Glutamatergic neuron (in vitro differentiated cells): ENCODE measurements at regions not wholly inside any gene's neighbourhood (a gene's known extent, or its start where the extent isn't known, plus 50 kb on each side); places are given as distances from the start of the nearest gene placed in this dataset.

Experiments
- DNase-seq: peaks from one replicate; pipeline ENCODE4 v3.0.0; 2022
- H3K27ac Mint-ChIP-seq: one replicate; pipeline ENCODE4 v1.8.0; 2020; ENCODE audit warnings: mild to moderate bottlenecking, mixed read lengths, inconsistent platforms; ENCODE audit not compliant: unreplicated experiment
- H3K27me3 Mint-ChIP-seq: one replicate; pipeline ENCODE4 v1.8.0; 2020; ENCODE audit warnings: mild to moderate bottlenecking, moderate library complexity, mixed read lengths, inconsistent platforms; ENCODE audit not compliant: unreplicated experiment
- H3K36me3 Mint-ChIP-seq: one replicate; pipeline ENCODE4 v1.8.0; 2020; ENCODE audit warnings: mild to moderate bottlenecking, mixed read lengths, inconsistent platforms; ENCODE audit not compliant: unreplicated experiment
- H3K4me1 Mint-ChIP-seq: one replicate; pipeline ENCODE4 v1.8.0; 2020; ENCODE audit warnings: mild to moderate bottlenecking, low read depth, mixed read lengths, inconsistent platforms; ENCODE audit not compliant: unreplicated experiment
- H3K4me3 Mint-ChIP-seq: one replicate; pipeline ENCODE4 v1.8.0; 2020; ENCODE audit warnings: mild to moderate bottlenecking, mixed read lengths, inconsistent platforms; ENCODE audit not compliant: unreplicated experiment
- H3K9me3 Mint-ChIP-seq: one replicate; pipeline ENCODE4 v1.8.0; 2020; ENCODE audit warnings: mild to moderate bottlenecking, moderate library complexity, mixed read lengths, inconsistent platforms; ENCODE audit not compliant: unreplicated experiment
- TF ChIP-seq, protein P1 (sequence below): fragments of 200-600 bp; sonication (generic); IDR thresholded peaks from one replicate; pipeline ENCODE4 v1.5.0; 2021; ENCODE audit not compliant: partially characterized antibody, unreplicated experiment

DNA sequence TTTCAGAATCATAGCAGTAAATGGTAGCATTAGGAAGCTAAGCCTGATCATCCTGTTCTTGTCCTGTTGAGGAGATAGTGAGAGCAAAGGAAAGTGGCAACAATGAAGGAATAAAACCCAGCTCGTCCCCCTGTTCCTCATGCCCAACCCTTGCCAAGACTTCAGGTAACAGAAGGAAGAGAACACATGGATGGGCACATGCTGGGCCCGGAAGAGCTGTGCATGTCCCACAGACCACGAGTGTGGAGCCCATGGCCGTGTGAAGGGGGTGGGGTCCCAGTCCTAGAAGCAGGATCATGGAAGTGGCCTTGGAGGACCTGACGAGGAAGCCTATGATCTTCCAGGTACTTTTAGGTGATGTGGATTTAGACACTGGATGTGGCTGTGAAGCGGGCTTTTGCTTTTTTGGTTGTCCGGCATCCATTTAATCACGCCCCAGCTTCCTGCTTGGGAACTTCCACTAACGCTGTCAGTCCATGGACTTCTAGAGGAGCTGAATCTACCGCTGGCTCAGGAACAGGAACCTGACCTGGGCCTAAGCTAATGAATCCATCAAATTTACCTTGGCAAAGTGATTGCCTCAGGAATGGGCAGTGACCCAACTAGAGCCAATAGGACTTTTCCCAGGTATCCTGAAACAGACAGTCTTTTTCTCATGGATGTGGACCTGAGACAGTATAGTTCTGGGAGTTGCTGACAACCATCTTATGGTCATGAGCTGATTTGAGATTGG lies 79.3 kb upstream of the ARMC2 start:
- TF ChIP-seq, protein P1, sequence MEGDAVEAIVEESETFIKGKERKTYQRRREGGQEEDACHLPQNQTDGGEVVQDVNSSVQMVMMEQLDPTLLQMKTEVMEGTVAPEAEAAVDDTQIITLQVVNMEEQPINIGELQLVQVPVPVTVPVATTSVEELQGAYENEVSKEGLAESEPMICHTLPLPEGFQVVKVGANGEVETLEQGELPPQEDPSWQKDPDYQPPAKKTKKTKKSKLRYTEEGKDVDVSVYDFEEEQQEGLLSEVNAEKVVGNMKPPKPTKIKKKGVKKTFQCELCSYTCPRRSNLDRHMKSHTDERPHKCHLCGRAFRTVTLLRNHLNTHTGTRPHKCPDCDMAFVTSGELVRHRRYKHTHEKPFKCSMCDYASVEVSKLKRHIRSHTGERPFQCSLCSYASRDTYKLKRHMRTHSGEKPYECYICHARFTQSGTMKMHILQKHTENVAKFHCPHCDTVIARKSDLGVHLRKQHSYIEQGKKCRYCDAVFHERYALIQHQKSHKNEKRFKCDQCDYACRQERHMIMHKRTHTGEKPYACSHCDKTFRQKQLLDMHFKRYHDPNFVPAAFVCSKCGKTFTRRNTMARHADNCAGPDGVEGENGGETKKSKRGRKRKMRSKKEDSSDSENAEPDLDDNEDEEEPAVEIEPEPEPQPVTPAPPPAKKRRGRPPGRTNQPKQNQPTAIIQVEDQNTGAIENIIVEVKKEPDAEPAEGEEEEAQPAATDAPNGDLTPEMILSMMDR, result no peak

DNA sequence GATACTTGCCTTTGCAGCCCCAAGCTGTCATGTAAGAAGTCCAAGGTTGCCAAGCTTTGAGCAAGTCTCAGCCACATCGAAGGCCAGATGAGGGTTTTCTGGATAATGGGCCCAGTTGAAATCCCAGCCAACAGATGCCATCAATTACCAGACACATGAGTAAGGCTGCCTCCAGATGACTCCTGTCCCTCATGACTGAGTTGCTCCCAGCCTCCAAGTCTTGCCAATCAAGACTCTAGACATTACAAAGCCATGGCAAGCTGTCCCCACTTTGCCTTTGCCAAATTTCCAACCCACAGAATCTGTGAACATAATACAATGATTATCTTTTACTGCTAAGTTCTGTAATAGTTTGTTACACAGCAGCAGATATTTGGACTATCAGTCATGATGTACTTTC lies 76.8 kb upstream of the ARMC2 start:
- TF ChIP-seq, protein P1, result no peak
- H3K4me3 Mint-ChIP-seq, result no peak overlapping the region
- peaks cover 10% of the 10 kb centered on the region for H3K36me3 Mint-ChIP-seq
- H3K27me3 Mint-ChIP-seq, result no peaks in the 10 kb centered on the region
- no peaks in the 10 kb centered on the region for H3K9me3 Mint-ChIP-seq
- no peaks in the 10 kb centered on the region for H3K4me1 Mint-ChIP-seq
- no peak overlapping the region for H3K27ac Mint-ChIP-seq
- no peak for DNase-seq

More for the DNA sequence above, 79.3 kb upstream of the ARMC2 start:
- no peaks in the 10 kb centered on the region for H3K4me1 Mint-ChIP-seq
- H3K4me3 Mint-ChIP-seq, result no peak overlapping the region
- no peak for DNase-seq
- H3K27me3 Mint-ChIP-seq, result peaks cover 3% of the 10 kb centered on the region
- no peak overlapping the region for H3K27ac Mint-ChIP-seq
- no peaks in the 10 kb centered on the region for H3K9me3 Mint-ChIP-seq
- H3K36me3 Mint-ChIP-seq, result peaks cover 5% of the 10 kb centered on the region

DNA sequence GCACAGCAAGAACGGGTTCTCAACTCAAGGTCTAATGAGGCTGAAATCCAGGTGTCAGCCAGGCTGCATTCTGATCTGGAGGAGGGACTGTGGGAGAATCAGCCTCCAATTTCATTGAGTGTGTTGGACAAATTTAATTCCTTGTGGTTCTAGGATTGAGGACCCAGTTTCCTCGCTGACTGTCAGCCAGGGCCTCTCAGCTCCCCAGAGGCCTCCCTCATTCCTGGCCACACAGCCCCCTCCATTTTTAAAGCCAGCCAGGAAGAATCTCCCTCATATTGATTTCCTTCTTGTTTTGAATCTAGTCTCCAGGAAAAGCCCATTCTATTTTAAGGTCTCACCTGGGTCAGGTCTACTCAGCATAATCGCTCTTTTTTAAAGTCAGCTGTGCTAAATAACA lies 73.7 kb upstream of the ARMC2 start:
- H3K9me3 Mint-ChIP-seq, result no peaks in the 10 kb centered on the region
- H3K27ac Mint-ChIP-seq, result no peak overlapping the region
- TF ChIP-seq, protein P1, result no peak
- peaks cover 10% of the 10 kb centered on the region for H3K36me3 Mint-ChIP-seq
- no peak for DNase-seq
- H3K4me3 Mint-ChIP-seq, result no peak overlapping the region
- H3K27me3 Mint-ChIP-seq, result no peaks in the 10 kb centered on the region
- no peaks in the 10 kb centered on the region for H3K4me1 Mint-ChIP-seq

DNA sequence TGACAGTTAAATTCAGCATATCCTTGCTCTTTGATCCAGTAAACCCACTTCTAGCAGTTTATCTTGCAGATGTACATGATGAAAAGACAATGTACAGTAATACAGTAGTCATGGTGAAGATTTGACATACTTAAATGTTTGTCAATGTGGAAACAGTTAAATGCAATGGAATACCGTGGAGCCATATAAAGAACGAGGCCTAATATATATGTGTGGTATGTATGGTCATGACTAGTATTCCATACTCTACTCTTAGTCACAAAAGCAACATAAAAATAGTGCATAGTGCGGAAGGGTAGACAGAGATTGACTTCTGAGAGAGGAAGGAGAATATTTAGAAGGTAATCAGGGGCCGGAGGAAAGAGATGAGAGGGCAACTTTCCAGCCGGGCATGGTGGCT lies 70.7 kb upstream of the ARMC2 start:
- H3K27me3 Mint-ChIP-seq, result peaks cover 3% of the 10 kb centered on the region
- H3K9me3 Mint-ChIP-seq, result peaks cover 2% of the 10 kb centered on the region
- H3K27ac Mint-ChIP-seq, result no peak overlapping the region
- H3K36me3 Mint-ChIP-seq, result peaks cover 5% of the 10 kb centered on the region
- no peak for DNase-seq
- no peak overlapping the region for H3K4me3 Mint-ChIP-seq
- H3K4me1 Mint-ChIP-seq, result peaks cover 6% of the 10 kb centered on the region
- TF ChIP-seq, protein P1, result no peak

DNA sequence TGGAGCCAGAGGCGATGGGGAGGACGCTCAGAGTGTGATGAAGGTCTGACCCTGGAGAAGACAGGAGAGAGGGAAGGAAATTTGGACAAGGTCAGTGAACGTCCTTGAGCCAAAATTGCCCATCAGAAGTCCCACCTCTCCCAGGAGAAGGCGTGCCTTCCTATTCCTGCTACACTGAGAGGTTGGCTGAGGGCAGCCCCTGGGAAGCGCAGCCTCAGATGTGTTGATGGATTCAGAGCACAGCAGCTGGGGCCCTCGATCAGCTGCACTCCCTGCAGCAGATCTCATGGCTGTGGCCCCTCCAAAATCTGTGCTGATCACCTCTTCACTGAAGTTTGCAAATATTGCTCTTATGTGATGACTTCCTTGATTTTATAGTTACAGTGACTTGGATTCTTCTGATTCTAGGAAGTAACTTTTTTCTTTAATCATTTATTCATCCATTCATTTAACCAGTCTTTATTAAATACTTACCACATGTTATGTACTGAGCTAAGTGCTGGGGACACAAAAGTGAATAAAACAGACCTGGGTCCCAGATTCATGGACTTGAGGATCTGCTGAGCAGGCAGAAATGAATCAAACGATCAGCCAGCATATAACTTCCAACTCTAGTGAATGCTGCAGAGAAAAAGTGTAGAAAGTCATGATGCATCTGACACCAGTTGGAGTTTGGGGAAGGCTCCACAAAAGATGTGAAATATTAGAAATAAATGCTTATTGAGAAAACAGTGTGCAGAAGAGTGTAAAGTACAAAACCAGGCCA lies 69.6 kb upstream of the ARMC2 start:
- peaks cover 5% of the 10 kb centered on the region for H3K36me3 Mint-ChIP-seq
- H3K9me3 Mint-ChIP-seq, result peaks cover 2% of the 10 kb centered on the region
- no peak overlapping the region for H3K4me3 Mint-ChIP-seq
- H3K27me3 Mint-ChIP-seq, result peaks cover 5% of the 10 kb centered on the region
- TF ChIP-seq, protein P1, result no peak
- no peak overlapping the region for H3K27ac Mint-ChIP-seq
- DNase-seq, result no peak
- peaks cover 6% of the 10 kb centered on the region for H3K4me1 Mint-ChIP-seq
